Panc1 (cell line): ENCODE measurements at regions not wholly inside any gene's neighbourhood (a gene's known extent, or its start where the extent isn't known, plus 50 kb on each side); places are given as distances from the start of the nearest gene placed in this dataset.

Source experiments
- ATAC-seq: fragments of 200-7000 bp; cut with Tn5 transposase; 2 replicates; pipeline ENCODE4 v1.9.1; 2020; ENCODE audit warnings: mild to moderate bottlenecking, moderate library complexity
- BruUV-seq: library from RNA; stranded (reverse); fragments of 400-500 nt; replicated peaks from 2 replicates; lab custom pipeline; 2021; lab: Mats Ljungman, UMichigan
- CTCF ChIA-PET: fragments of 300-600 bp; sonication (Branson Sonifier 250); formaldehyde crosslinking; loops from one replicate; lab custom pipeline; 2022; ENCODE audit warnings: antibody characterized with exemption; lab: Charles Lee
- POLR2A ChIA-PET: fragments of 300-600 bp; sonication (Branson Sonifier 250); formaldehyde crosslinking; loops from one replicate; lab custom pipeline; 2022; ENCODE audit warnings: antibody characterized with exemption; lab: Charles Lee
- DNase-seq: peaks from one replicate; pipeline ENCODE4 v3.0.0-alpha.2; 2010; ENCODE audit warnings: low read depth, low spot score
- H3K27ac ChIP-seq: 2 replicates; pipeline ENCODE4 v1.5.1; 2011; ENCODE audit warnings: mild to moderate bottlenecking, low read length, inconsistent platforms
- H3K27me3 ChIP-seq: fragments of 200-500 bp; sonication (Bioruptor generic); 2 replicates; pipeline ENCODE4 v1.6.0; 2014; ENCODE audit warnings: low read length, inconsistent platforms; ENCODE audit not compliant: control insufficient read depth, insufficient read depth
- H3K36me3 ChIP-seq: fragments of 200-500 bp; sonication (Bioruptor generic); 2 replicates; pipeline ENCODE4 v1.5.1; 2014; ENCODE audit warnings: inconsistent platforms, mild to moderate bottlenecking, low read length, moderate library complexity; ENCODE audit not compliant: control insufficient read depth, insufficient read depth
- H3K4me1 ChIP-seq: 2 replicates; pipeline ENCODE4 v1.5.1; 2011; ENCODE audit warnings: inconsistent platforms, mild to moderate bottlenecking, low read length, moderate library complexity; ENCODE audit not compliant: control insufficient read depth, insufficient read depth
- H3K4me3 ChIP-seq, 2 experiments: 2 replicates each; pipeline ENCODE4 v1.5.1; 2011 to 2012; ENCODE audit warnings: low read depth in 2 of 2, low read length in 2 of 2, mild to moderate bottlenecking in 2 of 2, inconsistent platforms in 1 of 2, moderate library complexity in 1 of 2
- H3K9me3 ChIP-seq: fragments of 200-500 bp; sonication (Bioruptor generic); 2 replicates; pipeline ENCODE4 v1.5.1; 2014; ENCODE audit warnings: low read depth, mild to moderate bottlenecking, inconsistent platforms, low read length, moderate library complexity; ENCODE audit not compliant: control insufficient read depth, insufficient read depth
- POLR2AphosphoS5 ChIP-seq: IDR thresholded peaks from 2 replicates; pipeline ENCODE4 v1.6.1; 2012; ENCODE audit warnings: mild to moderate bottlenecking, low read depth, low read length, moderate library complexity
- SIN3A ChIP-seq: IDR thresholded peaks from 2 replicates; pipeline ENCODE4 v1.6.1; 2012; ENCODE audit warnings: low read depth, mild to moderate bottlenecking, low read length, moderate library complexity, borderline replicate concordance; ENCODE audit not compliant: insufficient read depth
- TCF7L2 ChIP-seq: IDR thresholded peaks from 2 replicates; pipeline ENCODE4 v1.6.1; 2011; ENCODE audit warnings: mild to moderate bottlenecking, low read depth, low read length, inconsistent platforms
- in situ Hi-C: cut with HindIII; loops from 2 replicates; pipeline ENCODE4 v1.10.0; 2016; ENCODE audit warnings: low sequenced_read_pairs, low pct_unique_long_range_greater_than_20kb
- intact Hi-C: fragments of 100-400 bp; cut with micrococcal nuclease; formaldehyde crosslinking; loops from one replicate; pipeline ENCODE4 v1.10.0; 2022; ENCODE audit not compliant: unreplicated experiment
- TF ChIP-seq, protein P1 (sequence below): fragments of 450-650 bp; IDR thresholded peaks from 2 replicates; pipeline ENCODE4 v1.5.1; 2017; ENCODE audit warnings: mild to moderate bottlenecking
- TF ChIP-seq, protein P2 (sequence below), 2 experiments: IDR thresholded peaks; 2 replicates each; pipeline ENCODE4 v1.6.1; 2011 to 2012; ENCODE audit warnings: low read depth in 2 of 2, control low read depth in 1 of 2, low read length in 1 of 2, mild to moderate bottlenecking in 1 of 2, moderate library complexity in 1 of 2; ENCODE audit not compliant: insufficient read depth in 1 of 2

DNA sequence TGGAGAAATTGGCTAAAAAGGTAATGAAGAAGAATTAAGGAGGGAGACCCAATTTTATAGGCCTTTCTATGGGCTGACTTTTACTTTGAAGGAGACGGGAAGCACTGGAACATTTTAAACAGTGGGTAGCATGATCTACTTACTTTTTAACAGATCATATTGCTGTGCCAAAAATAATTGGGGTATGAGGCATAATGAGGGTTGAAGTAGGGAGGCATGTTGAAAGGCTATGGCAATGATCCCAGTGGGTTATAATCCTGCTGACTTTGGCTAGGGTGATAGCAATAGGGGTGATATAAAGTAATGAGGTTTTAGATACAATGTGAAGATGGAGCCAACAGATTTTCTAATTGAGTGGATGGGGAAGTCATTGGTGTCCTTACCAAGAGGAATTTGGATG is 73.2 kb downstream of the GPR37 start:
- no peaks in the 10 kb centered on the region for H3K27me3 ChIP-seq
- H3K9me3 ChIP-seq = no peaks in the 10 kb centered on the region
- TF ChIP-seq POLR2AphosphoS5 (no peak), TCF7L2 (no peak), SIN3A (no peak)
- TF ChIP-seq, protein P1, sequence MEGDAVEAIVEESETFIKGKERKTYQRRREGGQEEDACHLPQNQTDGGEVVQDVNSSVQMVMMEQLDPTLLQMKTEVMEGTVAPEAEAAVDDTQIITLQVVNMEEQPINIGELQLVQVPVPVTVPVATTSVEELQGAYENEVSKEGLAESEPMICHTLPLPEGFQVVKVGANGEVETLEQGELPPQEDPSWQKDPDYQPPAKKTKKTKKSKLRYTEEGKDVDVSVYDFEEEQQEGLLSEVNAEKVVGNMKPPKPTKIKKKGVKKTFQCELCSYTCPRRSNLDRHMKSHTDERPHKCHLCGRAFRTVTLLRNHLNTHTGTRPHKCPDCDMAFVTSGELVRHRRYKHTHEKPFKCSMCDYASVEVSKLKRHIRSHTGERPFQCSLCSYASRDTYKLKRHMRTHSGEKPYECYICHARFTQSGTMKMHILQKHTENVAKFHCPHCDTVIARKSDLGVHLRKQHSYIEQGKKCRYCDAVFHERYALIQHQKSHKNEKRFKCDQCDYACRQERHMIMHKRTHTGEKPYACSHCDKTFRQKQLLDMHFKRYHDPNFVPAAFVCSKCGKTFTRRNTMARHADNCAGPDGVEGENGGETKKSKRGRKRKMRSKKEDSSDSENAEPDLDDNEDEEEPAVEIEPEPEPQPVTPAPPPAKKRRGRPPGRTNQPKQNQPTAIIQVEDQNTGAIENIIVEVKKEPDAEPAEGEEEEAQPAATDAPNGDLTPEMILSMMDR = no peak
- TF ChIP-seq, protein P2, sequence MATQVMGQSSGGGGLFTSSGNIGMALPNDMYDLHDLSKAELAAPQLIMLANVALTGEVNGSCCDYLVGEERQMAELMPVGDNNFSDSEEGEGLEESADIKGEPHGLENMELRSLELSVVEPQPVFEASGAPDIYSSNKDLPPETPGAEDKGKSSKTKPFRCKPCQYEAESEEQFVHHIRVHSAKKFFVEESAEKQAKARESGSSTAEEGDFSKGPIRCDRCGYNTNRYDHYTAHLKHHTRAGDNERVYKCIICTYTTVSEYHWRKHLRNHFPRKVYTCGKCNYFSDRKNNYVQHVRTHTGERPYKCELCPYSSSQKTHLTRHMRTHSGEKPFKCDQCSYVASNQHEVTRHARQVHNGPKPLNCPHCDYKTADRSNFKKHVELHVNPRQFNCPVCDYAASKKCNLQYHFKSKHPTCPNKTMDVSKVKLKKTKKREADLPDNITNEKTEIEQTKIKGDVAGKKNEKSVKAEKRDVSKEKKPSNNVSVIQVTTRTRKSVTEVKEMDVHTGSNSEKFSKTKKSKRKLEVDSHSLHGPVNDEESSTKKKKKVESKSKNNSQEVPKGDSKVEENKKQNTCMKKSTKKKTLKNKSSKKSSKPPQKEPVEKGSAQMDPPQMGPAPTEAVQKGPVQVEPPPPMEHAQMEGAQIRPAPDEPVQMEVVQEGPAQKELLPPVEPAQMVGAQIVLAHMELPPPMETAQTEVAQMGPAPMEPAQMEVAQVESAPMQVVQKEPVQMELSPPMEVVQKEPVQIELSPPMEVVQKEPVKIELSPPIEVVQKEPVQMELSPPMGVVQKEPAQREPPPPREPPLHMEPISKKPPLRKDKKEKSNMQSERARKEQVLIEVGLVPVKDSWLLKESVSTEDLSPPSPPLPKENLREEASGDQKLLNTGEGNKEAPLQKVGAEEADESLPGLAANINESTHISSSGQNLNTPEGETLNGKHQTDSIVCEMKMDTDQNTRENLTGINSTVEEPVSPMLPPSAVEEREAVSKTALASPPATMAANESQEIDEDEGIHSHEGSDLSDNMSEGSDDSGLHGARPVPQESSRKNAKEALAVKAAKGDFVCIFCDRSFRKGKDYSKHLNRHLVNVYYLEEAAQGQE (IDR thresholded peaks at IDR 0.05; ENCODE audit: insufficient read depth in 1 of 2, low read depth in 2 of 2, low read length in 1 of 2) = no peak
- POLR2A ChIA-PET = no interaction called here
- no peaks in the 10 kb centered on the region for H3K4me1 ChIP-seq
- CTCF ChIA-PET = no interaction called here
- H3K4me3 ChIP-seq = no peak overlapping the region
- in situ Hi-C loops (no loop called here), intact Hi-C loops (no loop called here)
- no peak for ATAC-seq
- DNase-seq = no peak
- no TSS peak for BruUV-seq
- no peaks in the 10 kb centered on the region for H3K36me3 ChIP-seq
- H3K27ac ChIP-seq = no peak overlapping the region

DNA sequence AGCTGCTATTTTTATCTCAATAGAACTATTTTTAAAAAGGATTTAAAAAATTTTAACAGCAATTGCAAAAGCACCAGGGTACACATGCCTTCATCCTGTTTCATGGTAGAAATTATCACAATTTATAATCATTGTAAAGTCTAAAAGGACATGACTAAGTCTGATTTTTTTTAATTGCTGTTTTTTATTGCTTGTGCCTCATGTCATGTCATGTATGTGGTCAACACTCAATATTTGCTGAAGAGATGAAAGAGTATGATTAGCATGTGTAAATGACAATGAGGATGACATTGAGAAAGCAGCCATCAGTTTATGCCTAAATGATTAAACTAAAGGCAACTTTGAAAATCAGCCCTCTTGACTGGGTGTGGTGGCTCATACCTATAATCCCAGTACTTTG is 74.8 kb downstream of the GPR37 start:
- TF ChIP-seq TCF7L2 (no peak), SIN3A (no peak), POLR2AphosphoS5 (no peak)
- TF ChIP-seq, protein P2 (IDR thresholded peaks at IDR 0.05; ENCODE audit: insufficient read depth in 1 of 2, low read depth in 2 of 2, low read length in 1 of 2) = no peak
- TF ChIP-seq, protein P1 = no peak
- DNase-seq (no peak), ATAC-seq (no peak)
- H3K4me1 ChIP-seq = no peaks in the 10 kb centered on the region
- CTCF ChIA-PET = no interaction called here
- POLR2A ChIA-PET = no interaction called here
- intact Hi-C loops = no loop called here
- no peaks in the 10 kb centered on the region for H3K9me3 ChIP-seq
- in situ Hi-C loops = no loop called here
- H3K27ac ChIP-seq = no peak overlapping the region
- H3K27me3 ChIP-seq = no peaks in the 10 kb centered on the region
- H3K36me3 ChIP-seq = no peaks in the 10 kb centered on the region
- H3K4me3 ChIP-seq = no peak overlapping the region
- BruUV-seq = no TSS peak
